Hepatocyte (in vitro differentiated cells): ENCODE measurements at regions not wholly inside any gene's neighbourhood (a gene's known extent, or its start where the extent isn't known, plus 50 kb on each side); places are given as distances from the start of the nearest gene placed in this dataset.

Experiments used
- DNase-seq: peaks from one replicate; pipeline ENCODE4 v3.0.0-alpha.2; 2016; ENCODE audit warnings: low spot score
- H2AFZ ChIP-seq: fragments of 200-600 bp; sonication (generic); 2 replicates; pipeline ENCODE4 v1.6.0; 2016; ENCODE audit warnings: antibody characterized with exemption, mild to moderate bottlenecking
- H3K27ac ChIP-seq: fragments of 200-600 bp; sonication (generic); 2 replicates; pipeline ENCODE4 v1.5.1; 2016; ENCODE audit warnings: mild to moderate bottlenecking
- H3K27me3 ChIP-seq: fragments of 200-600 bp; sonication (generic); 2 replicates; pipeline ENCODE4 v1.6.1; 2016
- H3K36me3 ChIP-seq: fragments of 200-600 bp; sonication (generic); replicated peaks from 2 replicates; pipeline ENCODE4 v1.5.1; 2016; ENCODE audit warnings: low read depth; ENCODE audit not compliant: insufficient read depth
- H3K4me1 ChIP-seq: fragments of 200-600 bp; sonication (generic); 2 replicates; pipeline ENCODE4 v1.5.1; 2016; ENCODE audit warnings: mild to moderate bottlenecking, moderate library complexity; ENCODE audit not compliant: insufficient read depth
- H3K4me2 ChIP-seq: fragments of 200-600 bp; sonication (generic); 2 replicates; pipeline ENCODE4 v1.6.0; 2016
- H3K4me3 ChIP-seq: fragments of 200-600 bp; sonication (generic); 2 replicates; pipeline ENCODE4 v1.5.1; 2016; ENCODE audit warnings: mild to moderate bottlenecking
- H3K79me2 ChIP-seq: fragments of 200-600 bp; sonication (generic); 2 replicates; pipeline ENCODE4 v1.6.0; 2017; ENCODE audit warnings: mild to moderate bottlenecking
- H3K9me2 ChIP-seq: fragments of 200-600 bp; sonication (generic); replicated peaks from 2 replicates; pipeline ENCODE4 v1.6.0; 2017; ENCODE audit warnings: mild to moderate bottlenecking; ENCODE audit not compliant: insufficient read depth
- H3K9me3 ChIP-seq: fragments of 200-600 bp; sonication (generic); 2 replicates; pipeline ENCODE4 v1.5.1; 2016; ENCODE audit warnings: low read depth, mild to moderate bottlenecking
- H4K20me1 ChIP-seq: fragments of 200-600 bp; sonication (generic); 2 replicates; pipeline ENCODE4 v1.6.0; 2016; ENCODE audit warnings: mild to moderate bottlenecking; ENCODE audit not compliant: insufficient read depth, poor library complexity, severe bottlenecking
- CTCF ChIP-seq: fragments of 200-600 bp; sonication (generic); IDR thresholded peaks from 2 replicates; pipeline ENCODE4 v1.5.1; 2016; ENCODE audit warnings: antibody characterized with exemption, mild to moderate bottlenecking; ENCODE audit not compliant: poor library complexity
- EZH2 ChIP-seq: fragments of 200-600 bp; sonication (generic); IDR thresholded peaks from 2 replicates; pipeline ENCODE4 v1.6.1; 2016; ENCODE audit warnings: antibody characterized with exemption, mild to moderate bottlenecking, borderline replicate concordance
- EZH2phosphoT487 ChIP-seq: fragments of 200-600 bp; sonication (generic); IDR thresholded peaks from one replicate; pipeline ENCODE4 v1.6.1; 2018; ENCODE audit warnings: antibody characterized with exemption, mild to moderate bottlenecking, low read depth, moderate library complexity; ENCODE audit not compliant: unreplicated experiment, severe bottlenecking
- WGBS: methylation state at CpG from one replicate; pipeline ENCODE4 v1.1.6; 2016; ENCODE audit warnings: low lambda C conversion rate; ENCODE audit errors: missing lambda C conversion rate; 5-methylcytosine and 5-hydroxymethylcytosine counted together

- H3K79me2 ChIP-seq, result no peaks in the 10 kb centered on the region
- H3K27ac ChIP-seq, result no peak overlapping the region
- TF ChIP-seq EZH2 (no peak), EZH2phosphoT487 (no peak), CTCF (no peak)
- H3K4me2 ChIP-seq, result no peak overlapping the region
- WGBS, result 91% methylated on average over 19 of the region's 56 CpGs
- H3K9me3 ChIP-seq, result no peaks in the 10 kb centered on the region
- H3K9me2 ChIP-seq, result no peaks in the 10 kb centered on the region
- DNase-seq, result no peak
- H3K36me3 ChIP-seq, result no peaks in the 10 kb centered on the region
- H4K20me1 ChIP-seq, result no peaks in the 10 kb centered on the region
- H3K4me1 ChIP-seq, result no peaks in the 10 kb centered on the region
- H2AFZ ChIP-seq, result no peak overlapping the region
- no peak overlapping the region for H3K4me3 ChIP-seq
- no peaks in the 10 kb centered on the region for H3K27me3 ChIP-seq
Measured at GRCh38 chr20:60967431-60968316, 284.4 kb upstream of the CDH4 start.

GRCh38 chr20:60968853-60969720, 283.0 kb upstream of the CDH4 start:
- DNase-seq, result no peak
- 79% methylated on average over 7 of the region's 7 CpGs for WGBS
- no peaks in the 10 kb centered on the region for H3K36me3 ChIP-seq
- no peaks in the 10 kb centered on the region for H3K27me3 ChIP-seq
- H3K4me1 ChIP-seq, result no peaks in the 10 kb centered on the region
- H3K9me3 ChIP-seq, result no peaks in the 10 kb centered on the region
- H3K4me3 ChIP-seq, result no peak overlapping the region
- H2AFZ ChIP-seq, result no peak overlapping the region
- H4K20me1 ChIP-seq, result no peaks in the 10 kb centered on the region
- H3K4me2 ChIP-seq, result no peak overlapping the region
- no peaks in the 10 kb centered on the region for H3K79me2 ChIP-seq
- H3K9me2 ChIP-seq, result no peaks in the 10 kb centered on the region
- no peak overlapping the region for H3K27ac ChIP-seq
- TF ChIP-seq CTCF (no peak), EZH2phosphoT487 (no peak), EZH2 (no peak)

- TF ChIP-seq EZH2phosphoT487 (no peak), CTCF (no peak), EZH2 (no peak)
- Histone ChIP-seq H4K20me1 (no peaks in the 10 kb centered on the region), H3K4me2 (no peak overlapping the region), H3K9me2 (no peaks in the 10 kb centered on the region), H3K27me3 (no peaks in the 10 kb centered on the region), H3K4me3 (no peak overlapping the region), H3K9me3 (no peaks in the 10 kb centered on the region), H3K36me3 (no peaks in the 10 kb centered on the region), H3K4me1 (no peaks in the 10 kb centered on the region), H3K79me2 (no peaks in the 10 kb centered on the region), H3K27ac (no peak overlapping the region), H2AFZ (no peak overlapping the region)
- DNase-seq, result no peak
- 69% methylated on average over 8 of the region's 8 CpGs for WGBS
Measured at GRCh38 chr20:60970601-60971000, 281.5 kb upstream of the CDH4 start.
